Osteoblast (primary cell): ENCODE measurements at regions not wholly inside any gene's neighbourhood (a gene's known extent, or its start where the extent isn't known, plus 50 kb on each side); places are given as distances from the start of the nearest gene placed in this dataset.

ENCODE experiments used
- DNase-seq: peaks from one replicate; pipeline ENCODE4 v3.0.0; 2011; ENCODE audit warnings: low spot score, mixed read lengths; ENCODE audit not compliant: insufficient read length; ENCODE audit errors: missing footprints
- H2AFZ ChIP-seq: 2 replicates; pipeline ENCODE4 v1.6.0; 2011; ENCODE audit warnings: mild to moderate bottlenecking, low read length
- H3K27ac ChIP-seq: 2 replicates; pipeline ENCODE4 v1.5.1; 2011; ENCODE audit warnings: mild to moderate bottlenecking, low read depth, low read length, moderate library complexity
- H3K27me3 ChIP-seq: 2 replicates; pipeline ENCODE4 v1.6.0; 2012; ENCODE audit warnings: mild to moderate bottlenecking, control low read depth, inconsistent platforms, low read length, moderate library complexity; ENCODE audit not compliant: insufficient read depth
- H3K36me3 ChIP-seq: 2 replicates; pipeline ENCODE4 v1.5.1; 2011; ENCODE audit warnings: mild to moderate bottlenecking, low read length, control low read depth, moderate library complexity; ENCODE audit not compliant: insufficient read depth
- H3K4me1 ChIP-seq: 2 replicates; pipeline ENCODE4 v1.5.1; 2011; ENCODE audit warnings: mild to moderate bottlenecking, low read length, control low read depth, moderate library complexity; ENCODE audit not compliant: insufficient read depth
- H3K4me2 ChIP-seq: 2 replicates; pipeline ENCODE4 v1.6.0; 2011; ENCODE audit warnings: mild to moderate bottlenecking, low read length; ENCODE audit not compliant: insufficient read depth
- H3K4me3 ChIP-seq: fragments of 200-600 bp; sonication (generic); 3 replicates; pipeline ENCODE4 v1.5.1; 2012; ENCODE audit warnings: mild to moderate bottlenecking, low read length, inconsistent platforms; ENCODE audit not compliant: insufficient read depth
- H3K79me2 ChIP-seq: 2 replicates; pipeline ENCODE4 v1.6.0; 2012; ENCODE audit warnings: mild to moderate bottlenecking, low read length, control low read depth, inconsistent platforms; ENCODE audit not compliant: insufficient read depth
- H3K9me3 ChIP-seq: 2 replicates; pipeline ENCODE4 v1.5.1; 2011; ENCODE audit warnings: low read depth, low read length, control low read depth
- H4K20me1 ChIP-seq: 2 replicates; pipeline ENCODE4 v1.6.0; 2012; ENCODE audit warnings: mild to moderate bottlenecking, low read length, control low read depth; ENCODE audit not compliant: insufficient read depth
- CTCF ChIP-seq: IDR thresholded peaks from 2 replicates; pipeline ENCODE4 v1.5.1; 2011; ENCODE audit warnings: mild to moderate bottlenecking, low read depth, low read length, moderate library complexity; ENCODE audit errors: extremely low read depth

- Histone ChIP-seq H3K4me1 (no peaks in the 10 kb centered on the region), H2AFZ (no peak overlapping the region), H3K4me2 (no peak overlapping the region), H4K20me1 (no peaks in the 10 kb centered on the region), H3K79me2 (no peaks in the 10 kb centered on the region), H3K27me3 (no peaks in the 10 kb centered on the region), H3K27ac (no peak overlapping the region), H3K9me3 (peaks cover 2% of the 10 kb centered on the region), H3K4me3 (no peak overlapping the region), H3K36me3 (no peaks in the 10 kb centered on the region)
- DNase-seq = no peak
- no peak for TF ChIP-seq CTCF
Observed at GRCh38 chr9:25562101-25562500, 116.1 kb downstream of the TUSC1 start.

- H3K27ac ChIP-seq = no peak overlapping the region
- H3K27me3 ChIP-seq = no peaks in the 10 kb centered on the region
- no peaks in the 10 kb centered on the region for H3K4me1 ChIP-seq
- H3K79me2 ChIP-seq = no peaks in the 10 kb centered on the region
- no peak for DNase-seq
- H2AFZ ChIP-seq = no peak overlapping the region
- no peaks in the 10 kb centered on the region for H3K36me3 ChIP-seq
- H3K4me3 ChIP-seq = no peak overlapping the region
- no peaks in the 10 kb centered on the region for H3K9me3 ChIP-seq
- no peaks in the 10 kb centered on the region for H4K20me1 ChIP-seq
- no peak for TF ChIP-seq CTCF
- no peak overlapping the region for H3K4me2 ChIP-seq
Observed at GRCh38 chr9:25557645-25558300, 120.5 kb downstream of the TUSC1 start.

- DNase-seq = no peak
- TF ChIP-seq CTCF = no peak
Observed at GRCh38 chr9:25556540-25556939, 121.7 kb downstream of the TUSC1 start.

GRCh38 chr9:25548847-25549246 is 129.4 kb downstream of the TUSC1 start:
- no peak overlapping the region for H3K4me2 ChIP-seq
- no peaks in the 10 kb centered on the region for H3K4me1 ChIP-seq
- DNase-seq = no peak
- no peaks in the 10 kb centered on the region for H3K9me3 ChIP-seq
- no peaks in the 10 kb centered on the region for H3K79me2 ChIP-seq
- no peaks in the 10 kb centered on the region for H3K27me3 ChIP-seq
- no peaks in the 10 kb centered on the region for H3K36me3 ChIP-seq
- no peak overlapping the region for H3K27ac ChIP-seq
- H2AFZ ChIP-seq = no peak overlapping the region
- H3K4me3 ChIP-seq = no peak overlapping the region
- no peaks in the 10 kb centered on the region for H4K20me1 ChIP-seq
- no peak for TF ChIP-seq CTCF

More at GRCh38 chr9:25556540-25556939, 121.7 kb downstream of the TUSC1 start:
- Histone ChIP-seq H3K9me3 (no peaks in the 10 kb centered on the region), H2AFZ (no peak overlapping the region), H3K36me3 (no peaks in the 10 kb centered on the region), H3K4me1 (no peaks in the 10 kb centered on the region), H3K4me3 (no peak overlapping the region), H4K20me1 (no peaks in the 10 kb centered on the region), H3K4me2 (no peak overlapping the region), H3K27ac (no peak overlapping the region), H3K27me3 (no peaks in the 10 kb centered on the region), H3K79me2 (no peaks in the 10 kb centered on the region)
